Activated naive CD8-positive, alpha-beta T cell treated with anti-CD3 and anti-CD28 coated beads, Interleukin-2, amount 10 ng/mL, durations not matched to agents 7 days and 5 days (primary cell): ENCODE measurements at regions not wholly inside any gene's neighbourhood (a gene's known extent, or its start where the extent isn't known, plus 50 kb on each side); places are given as distances from the start of the nearest gene placed in this dataset. TPM values are rescaled to one million over a fixed set of nuclear protein-coding genes. Genes with fewer than 3 reads are reported as not detected.

Experiments
- ATAC-seq: fragments of 150-1000 bp; cut with Tn5 transposase; one replicate; pipeline ENCODE4 v1.10.0; 2021; ENCODE audit warnings: low read depth, moderate library complexity
- POLR2A ChIA-PET: fragments of 350-600 bp; sonication (Branson Sonifier 250); formaldehyde crosslinking; loops from one replicate; lab custom pipeline; 2021; ENCODE audit warnings: antibody characterized with exemption; lab: Charles Lee
- DNase-seq: peaks from one replicate; pipeline ENCODE4 v3.0.0; 2021
- H3K27ac Mint-ChIP-seq: one replicate; pipeline ENCODE4 v1.8.0; 2022; ENCODE audit warnings: mild to moderate bottlenecking, mixed read lengths
- H3K27me3 Mint-ChIP-seq: one replicate; pipeline ENCODE4 v1.8.0; 2022; ENCODE audit warnings: mild to moderate bottlenecking, moderate library complexity, mixed read lengths
- H3K36me3 Mint-ChIP-seq: one replicate; pipeline ENCODE4 v1.8.0; 2021; ENCODE audit warnings: mild to moderate bottlenecking, mixed read lengths
- H3K4me1 Mint-ChIP-seq: one replicate; pipeline ENCODE4 v1.8.0; 2021; ENCODE audit warnings: mixed read lengths
- H3K4me3 Mint-ChIP-seq: one replicate; pipeline ENCODE4 v1.8.0; 2022; ENCODE audit warnings: mild to moderate bottlenecking, moderate library complexity, mixed read lengths
- H3K9me3 Mint-ChIP-seq: one replicate; pipeline ENCODE4 v1.8.0; 2021; ENCODE audit warnings: mixed read lengths
- microRNA-seq: library from miRNA; unstranded; fragments of <30 nt; microRNA quantifications from one replicate; pipeline ENCODE4 v1.2.0, GENCODE V29; 2022

GRCh38 chr22:22834204-22834603 lies 53.4 kb upstream of the IGLL5 start:
- Mint-ChIP-seq H3K4me1 (peaks cover 10% of the 10 kb centered on the region), H3K27ac (no peak overlapping the region), H3K9me3 (peaks cover 2% of the 10 kb centered on the region), H3K4me3 (no peak overlapping the region), H3K27me3 (peaks cover 19% of the 10 kb centered on the region), H3K36me3 (peaks cover 1% of the 10 kb centered on the region)
- POLR2A ChIA-PET = no interaction called here
- no peak for ATAC-seq
- no peak for DNase-seq

DNA sequence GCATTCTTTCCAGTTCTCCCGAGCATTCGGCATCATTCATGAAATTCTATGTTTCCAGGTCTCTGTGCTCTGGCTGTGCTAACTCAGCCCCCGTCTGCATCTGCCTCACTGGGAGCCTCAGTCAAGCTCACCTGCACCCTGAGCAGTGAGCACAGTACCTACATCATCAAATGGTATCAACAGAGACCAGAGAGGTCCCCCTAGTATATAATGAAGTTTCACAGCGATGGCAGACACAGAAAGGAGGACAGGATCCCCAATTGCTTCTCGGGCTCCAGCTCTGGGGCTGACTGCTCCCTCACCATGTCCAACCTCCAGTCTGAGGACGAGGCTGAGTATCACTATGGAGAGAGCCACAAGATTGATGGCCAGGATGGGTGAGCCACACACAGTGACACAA lies 52.8 kb upstream of the IGLL5 start:
- peaks cover 1% of the 10 kb centered on the region for H3K36me3 Mint-ChIP-seq
- H3K4me1 Mint-ChIP-seq = peaks cover 10% of the 10 kb centered on the region
- ATAC-seq (no peak), DNase-seq (no peak)
- H3K4me3 Mint-ChIP-seq = no peak overlapping the region
- peak overlapping the region; percentile 46 for H3K27ac Mint-ChIP-seq
- peaks cover 20% of the 10 kb centered on the region for H3K27me3 Mint-ChIP-seq
- H3K9me3 Mint-ChIP-seq = peaks cover 2% of the 10 kb centered on the region
- POLR2A ChIA-PET = no interaction called here

GRCh38 chr22:22835242-22835641 lies 52.4 kb upstream of the IGLL5 start:
- peaks cover 24% of the 10 kb centered on the region for H3K27me3 Mint-ChIP-seq
- no peak for DNase-seq
- H3K4me3 Mint-ChIP-seq = no peak overlapping the region
- POLR2A ChIA-PET = no interaction called here
- H3K27ac Mint-ChIP-seq = no peak overlapping the region
- H3K36me3 Mint-ChIP-seq = peaks cover 1% of the 10 kb centered on the region
- H3K9me3 Mint-ChIP-seq = peaks cover 2% of the 10 kb centered on the region
- no peak for ATAC-seq
- peaks cover 10% of the 10 kb centered on the region for H3K4me1 Mint-ChIP-seq

DNA sequence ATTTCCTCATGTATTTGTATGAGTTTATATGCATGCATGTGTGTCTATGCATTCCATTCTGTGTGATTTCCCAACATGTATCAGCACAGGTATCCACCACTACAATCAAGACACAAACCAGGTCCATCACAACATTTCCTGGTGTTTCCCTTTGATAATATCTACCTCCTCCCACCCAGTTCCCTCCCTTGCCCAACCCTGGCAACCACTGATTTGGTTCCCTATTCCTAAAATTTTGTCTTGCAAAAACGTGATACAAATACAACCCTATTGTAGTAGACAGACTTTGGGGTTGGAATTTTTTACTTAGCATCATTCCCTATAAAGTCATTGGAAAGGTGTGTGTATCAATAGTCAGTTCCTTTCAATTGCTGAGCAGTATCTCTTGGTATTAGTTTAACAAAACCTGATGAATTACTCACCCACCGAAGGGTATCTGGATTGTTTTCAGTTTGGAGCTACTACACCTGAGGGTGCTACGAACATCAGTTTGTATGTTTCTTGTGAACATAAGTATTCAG lies 51.8 kb upstream of the IGLL5 start:
- DNase-seq (no peak), ATAC-seq (no peak)
- POLR2A ChIA-PET = no interaction called here
- Mint-ChIP-seq H3K4me1 (peaks cover 10% of the 10 kb centered on the region), H3K36me3 (peaks cover 1% of the 10 kb centered on the region), H3K27me3 (peaks cover 19% of the 10 kb centered on the region), H3K27ac (no peak overlapping the region), H3K4me3 (no peak overlapping the region), H3K9me3 (peaks cover 2% of the 10 kb centered on the region)

DNA sequence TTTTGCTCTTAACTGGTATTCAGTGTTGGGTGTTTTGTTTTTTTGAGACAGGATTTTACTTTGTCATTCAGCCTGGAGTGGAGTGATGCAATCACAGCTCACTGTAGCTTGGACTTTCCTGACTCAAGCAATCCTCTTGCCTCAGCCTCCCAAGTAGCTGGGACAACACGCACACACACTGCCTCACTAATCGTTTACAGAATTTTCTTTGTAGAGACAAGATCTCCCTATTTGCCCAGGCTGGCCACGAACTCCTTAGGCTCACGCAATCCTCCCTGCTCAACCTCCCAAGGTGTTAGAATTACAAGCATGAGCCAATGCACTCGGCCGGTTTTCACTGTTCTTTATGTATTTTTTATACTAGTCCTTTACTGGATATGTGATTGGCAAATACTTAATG lies 51.0 kb upstream of the IGLL5 start:
- Mint-ChIP-seq H3K4me3 (no peak overlapping the region), H3K9me3 (no peaks in the 10 kb centered on the region), H3K27ac (no peak overlapping the region), H3K4me1 (peaks cover 10% of the 10 kb centered on the region), H3K27me3 (peaks cover 14% of the 10 kb centered on the region), H3K36me3 (peaks cover 1% of the 10 kb centered on the region)
- POLR2A ChIA-PET = no interaction called here
- DNase-seq (no peak), ATAC-seq (no peak)

Small RNA genes lying in the stretch of these regions (microRNA-seq; reads per million reads assigned to microRNA genes)
- gene MIR650 = not detected
